PFSK-1 (cell line): ENCODE measurements at regions not wholly inside any gene's neighbourhood (a gene's known extent, or its start where the extent isn't known, plus 50 kb on each side); places are given as distances from the start of the nearest gene placed in this dataset.

Experiments
- FOXP2 ChIP-seq: optimal IDR thresholded peaks from 2 replicates; pipeline ENCODE3; 2011; ENCODE audit warnings: borderline replicate concordance, control low read depth, inconsistent platforms; ENCODE audit not compliant: insufficient read depth; ENCODE audit errors: extremely low read length, extremely low read depth
- POLR2AphosphoS5 ChIP-seq: IDR thresholded peaks from 2 replicates; pipeline ENCODE4 v1.6.1; 2012; ENCODE audit warnings: low read depth, mild to moderate bottlenecking, control low read depth, low read length, moderate library complexity
- SIN3A ChIP-seq: IDR thresholded peaks from 2 replicates; pipeline ENCODE4 v1.6.1; 2012; ENCODE audit warnings: mild to moderate bottlenecking, low read length, moderate library complexity, borderline replicate concordance; ENCODE audit not compliant: insufficient read depth
- TAF1 ChIP-seq: IDR thresholded peaks from 2 replicates; pipeline ENCODE4 v1.6.1; 2012; ENCODE audit warnings: low read length, control low read depth, borderline replicate concordance; ENCODE audit not compliant: insufficient read depth
- TF ChIP-seq, protein P1 (sequence below), 2 experiments: IDR thresholded peaks; 2 replicates each; pipeline versions ENCODE4 v1.6.1 to v1.8.0; 2011 to 2012; ENCODE audit warnings: low read depth in 2 of 2, low read length in 2 of 2, control low read depth in 1 of 2, inconsistent platforms in 1 of 2, mild to moderate bottlenecking in 1 of 2, moderate library complexity in 1 of 2; ENCODE audit not compliant: insufficient read depth in 1 of 2

DNA sequence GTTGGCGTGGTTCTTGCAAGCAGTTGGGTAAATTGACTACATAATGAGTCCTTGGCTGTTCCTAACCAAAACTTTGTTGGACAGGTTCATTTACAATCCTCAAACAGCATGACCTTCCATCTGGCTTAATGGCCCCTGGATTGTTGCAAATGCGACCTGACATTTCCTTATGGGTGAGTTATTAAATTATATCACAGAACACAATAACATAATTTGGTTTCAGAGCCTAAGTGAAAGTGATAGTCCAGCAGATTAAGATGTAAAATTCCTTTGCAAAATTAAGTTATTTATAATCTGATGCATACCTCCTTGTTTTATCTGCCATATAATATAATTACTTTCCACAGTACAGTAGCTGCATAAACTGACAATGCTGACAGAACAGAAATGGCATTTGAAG lies 224.4 kb downstream of the TUSC1 start:
- no peak for TF ChIP-seq POLR2AphosphoS5
- no peak for TF ChIP-seq SIN3A
- TF ChIP-seq, protein P1, sequence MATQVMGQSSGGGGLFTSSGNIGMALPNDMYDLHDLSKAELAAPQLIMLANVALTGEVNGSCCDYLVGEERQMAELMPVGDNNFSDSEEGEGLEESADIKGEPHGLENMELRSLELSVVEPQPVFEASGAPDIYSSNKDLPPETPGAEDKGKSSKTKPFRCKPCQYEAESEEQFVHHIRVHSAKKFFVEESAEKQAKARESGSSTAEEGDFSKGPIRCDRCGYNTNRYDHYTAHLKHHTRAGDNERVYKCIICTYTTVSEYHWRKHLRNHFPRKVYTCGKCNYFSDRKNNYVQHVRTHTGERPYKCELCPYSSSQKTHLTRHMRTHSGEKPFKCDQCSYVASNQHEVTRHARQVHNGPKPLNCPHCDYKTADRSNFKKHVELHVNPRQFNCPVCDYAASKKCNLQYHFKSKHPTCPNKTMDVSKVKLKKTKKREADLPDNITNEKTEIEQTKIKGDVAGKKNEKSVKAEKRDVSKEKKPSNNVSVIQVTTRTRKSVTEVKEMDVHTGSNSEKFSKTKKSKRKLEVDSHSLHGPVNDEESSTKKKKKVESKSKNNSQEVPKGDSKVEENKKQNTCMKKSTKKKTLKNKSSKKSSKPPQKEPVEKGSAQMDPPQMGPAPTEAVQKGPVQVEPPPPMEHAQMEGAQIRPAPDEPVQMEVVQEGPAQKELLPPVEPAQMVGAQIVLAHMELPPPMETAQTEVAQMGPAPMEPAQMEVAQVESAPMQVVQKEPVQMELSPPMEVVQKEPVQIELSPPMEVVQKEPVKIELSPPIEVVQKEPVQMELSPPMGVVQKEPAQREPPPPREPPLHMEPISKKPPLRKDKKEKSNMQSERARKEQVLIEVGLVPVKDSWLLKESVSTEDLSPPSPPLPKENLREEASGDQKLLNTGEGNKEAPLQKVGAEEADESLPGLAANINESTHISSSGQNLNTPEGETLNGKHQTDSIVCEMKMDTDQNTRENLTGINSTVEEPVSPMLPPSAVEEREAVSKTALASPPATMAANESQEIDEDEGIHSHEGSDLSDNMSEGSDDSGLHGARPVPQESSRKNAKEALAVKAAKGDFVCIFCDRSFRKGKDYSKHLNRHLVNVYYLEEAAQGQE (IDR thresholded peaks at IDR 0.05; ENCODE audit: insufficient read depth in 1 of 2, low read depth in 2 of 2, low read length in 2 of 2), result no peak
- no peak for TF ChIP-seq FOXP2
- TF ChIP-seq TAF1, result no peak

DNA sequence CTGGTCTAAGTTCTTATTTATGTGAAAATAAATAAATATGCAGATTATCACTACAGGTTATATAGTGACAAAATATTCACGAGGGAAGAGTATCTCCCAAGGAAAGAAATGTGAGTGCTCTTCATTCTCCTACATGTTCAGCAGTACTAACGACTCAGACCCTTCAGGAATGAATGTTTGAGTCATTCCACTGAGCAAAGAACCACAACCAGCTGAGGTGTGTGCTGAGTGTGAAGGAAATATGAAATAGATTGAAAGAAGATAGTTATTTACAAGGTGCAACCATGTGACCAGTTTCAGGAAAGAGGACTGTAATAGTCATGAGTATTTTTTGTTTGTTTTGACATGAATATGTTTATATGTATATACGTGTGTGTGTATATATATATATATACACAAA lies 228.7 kb downstream of the TUSC1 start:
- TF ChIP-seq, protein P1 (IDR thresholded peaks at IDR 0.05; ENCODE audit: insufficient read depth in 1 of 2, low read depth in 2 of 2, low read length in 2 of 2), result no peak
- TF ChIP-seq FOXP2, result no peak
- no peak for TF ChIP-seq SIN3A
- no peak for TF ChIP-seq POLR2AphosphoS5
- no peak for TF ChIP-seq TAF1

- TF ChIP-seq SIN3A, result no peak
- TF ChIP-seq, protein P1 (IDR thresholded peaks at IDR 0.05; ENCODE audit: insufficient read depth in 1 of 2, low read depth in 2 of 2, low read length in 2 of 2), result no peak
- TF ChIP-seq TAF1, result no peak
- TF ChIP-seq FOXP2, result no peak
- no peak for TF ChIP-seq POLR2AphosphoS5
Measured at GRCh38 chr9:25442526-25442925, 235.7 kb downstream of the TUSC1 start.

- no peak for TF ChIP-seq TAF1
- TF ChIP-seq, protein P1 (IDR thresholded peaks at IDR 0.05; ENCODE audit: insufficient read depth in 1 of 2, low read depth in 2 of 2, low read length in 2 of 2), result no peak
- no peak for TF ChIP-seq FOXP2
- TF ChIP-seq POLR2AphosphoS5, result no peak
- TF ChIP-seq SIN3A, result no peak
Measured at GRCh38 chr9:25427898-25428297, 250.3 kb downstream of the TUSC1 start.

DNA sequence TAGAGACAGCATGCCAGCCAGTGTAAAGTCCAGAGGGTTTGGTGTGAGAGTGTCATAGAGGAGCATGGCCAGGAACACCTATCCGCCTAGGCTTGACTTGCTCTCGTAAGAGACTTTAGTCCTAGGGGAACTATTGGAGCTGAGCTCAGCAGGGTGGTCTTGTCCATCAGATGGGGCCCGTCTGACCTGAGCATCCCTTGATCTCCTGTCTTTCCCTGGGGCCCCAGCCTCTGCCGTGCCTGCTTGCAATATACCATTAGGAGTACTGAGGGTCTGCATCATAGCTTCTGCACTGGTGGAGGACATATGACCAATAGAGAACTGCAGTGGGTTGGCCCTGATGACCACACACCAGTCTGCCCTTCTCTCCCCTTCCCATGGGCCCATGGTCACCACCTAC lies 251.0 kb downstream of the TUSC1 start:
- TF ChIP-seq TAF1 (no peak), SIN3A (no peak), POLR2AphosphoS5 (no peak), FOXP2 (no peak)
- TF ChIP-seq, protein P1 (IDR thresholded peaks at IDR 0.05; ENCODE audit: insufficient read depth in 1 of 2, low read depth in 2 of 2, low read length in 2 of 2), result no peak
